HepG2 (cell line): ENCODE measurements at regions not wholly inside any gene's neighbourhood (a gene's known extent, or its start where the extent isn't known, plus 50 kb on each side); places are given as distances from the start of the nearest gene placed in this dataset.

ENCODE experiments used
- GTF3A ChIP-seq: sonication (generic); formaldehyde crosslinking; conservative IDR thresholded peaks from 2 replicates; pipeline ENCODE4 v1.4.0; 2020; ENCODE audit warnings: mild to moderate bottlenecking, missing genetic modification reagents
- HNF4A ChIP-seq: sonication (generic); formaldehyde crosslinking; IDR thresholded peaks from 2 replicates; pipeline ENCODE4 v1.4.0; 2020; ENCODE audit warnings: missing genetic modification reagents
- LCORL ChIP-seq, 2 experiments: fragments of 450-650 bp in 1 of 2; sonication (generic) in 1 of 2; formaldehyde crosslinking in 1 of 2; IDR thresholded peaks; 2 replicates each; pipeline versions ENCODE4 v1.5.0 to v1.6.1; 2017 to 2020; ENCODE audit warnings: antibody characterized with exemption in 1 of 2, missing genetic modification reagents in 1 of 2
- SKI ChIP-seq: fragments of 450-650 bp; IDR thresholded peaks from one replicate; pipeline ENCODE4 v1.6.1; 2018; ENCODE audit warnings: mild to moderate bottlenecking; ENCODE audit not compliant: partially characterized antibody
- SYNCRIP ChIP-seq: fragments of 200-400 bp; formaldehyde crosslinking; IDR thresholded peaks from 2 replicates; pipeline ENCODE4 v1.6.1; 2018; ENCODE audit warnings: mild to moderate bottlenecking, low read depth, low read length; ENCODE audit not compliant: insufficient read depth
- ZNF331 ChIP-seq: sonication (generic); formaldehyde crosslinking; IDR thresholded peaks from 2 replicates; pipeline ENCODE4 v1.4.0; 2020; ENCODE audit warnings: missing genetic modification reagents
- TF ChIP-seq, protein P1 (sequence below): sonication (generic); formaldehyde crosslinking; IDR thresholded peaks from 2 replicates; pipeline ENCODE4 v1.4.0; 2020; ENCODE audit warnings: mild to moderate bottlenecking, low read depth, missing genetic modification reagents
- TF ChIP-seq, protein P2 (sequence below): sonication (generic); formaldehyde crosslinking; IDR thresholded peaks from 2 replicates; pipeline ENCODE4 v1.4.0; 2020; ENCODE audit warnings: missing genetic modification reagents, borderline replicate concordance
- TF ChIP-seq, protein P3 (sequence below): IDR thresholded peaks from 2 replicates; pipeline ENCODE4 v1.6.1; 2016; ENCODE audit warnings: low read depth, missing genetic modification reagents, missing compliant biosample characterization
- TF ChIP-seq, protein P4 (sequence below): sonication (generic); formaldehyde crosslinking; IDR thresholded peaks from 2 replicates; pipeline ENCODE4 v1.5.0; 2020; ENCODE audit warnings: missing genetic modification reagents
- TF ChIP-seq, protein P5 (sequence below): IDR thresholded peaks from 2 replicates; pipeline ENCODE4 v1.6.1; 2012; ENCODE audit warnings: low read length, improper control_type of control experiment

DNA sequence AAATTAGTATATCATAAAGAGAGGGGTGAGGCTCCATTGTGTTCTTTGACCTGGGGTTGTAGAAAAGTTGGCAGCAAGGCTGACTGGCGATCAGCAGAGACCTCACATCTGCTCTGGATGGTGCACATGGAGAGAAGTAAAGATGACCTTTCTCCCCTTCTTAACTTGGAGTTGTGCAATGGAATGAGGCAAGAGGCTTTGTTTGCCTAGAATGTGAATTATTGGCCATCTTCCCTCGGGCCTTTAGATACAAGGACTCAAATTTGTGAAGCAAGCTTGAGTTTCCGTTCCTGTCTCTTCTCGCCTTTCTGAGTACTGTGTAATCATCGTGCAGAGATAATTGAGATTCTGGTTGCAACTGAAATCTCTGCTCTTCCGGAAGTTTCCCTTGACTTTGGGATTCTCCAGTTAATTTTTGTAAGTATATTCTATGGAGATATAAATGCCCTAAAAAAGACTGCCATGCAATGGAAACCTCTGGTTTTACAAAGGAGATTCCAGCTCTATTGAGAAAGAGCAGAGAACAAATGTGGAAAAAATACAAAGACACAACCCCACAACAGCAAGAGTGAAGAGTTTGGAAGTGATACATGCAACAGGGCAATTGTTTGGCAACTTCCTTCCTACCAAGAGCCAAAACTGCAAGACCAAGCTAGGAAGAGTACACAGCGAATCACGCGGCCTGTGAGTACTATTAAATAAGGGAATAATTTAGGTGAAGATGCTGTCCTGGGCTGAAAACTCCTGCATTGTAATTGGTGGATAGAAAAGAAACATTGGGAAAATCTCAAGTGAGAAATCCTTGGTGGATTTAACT lies 542.3 kb upstream of the NRP1 start (continued):
- TF ChIP-seq, protein P1, sequence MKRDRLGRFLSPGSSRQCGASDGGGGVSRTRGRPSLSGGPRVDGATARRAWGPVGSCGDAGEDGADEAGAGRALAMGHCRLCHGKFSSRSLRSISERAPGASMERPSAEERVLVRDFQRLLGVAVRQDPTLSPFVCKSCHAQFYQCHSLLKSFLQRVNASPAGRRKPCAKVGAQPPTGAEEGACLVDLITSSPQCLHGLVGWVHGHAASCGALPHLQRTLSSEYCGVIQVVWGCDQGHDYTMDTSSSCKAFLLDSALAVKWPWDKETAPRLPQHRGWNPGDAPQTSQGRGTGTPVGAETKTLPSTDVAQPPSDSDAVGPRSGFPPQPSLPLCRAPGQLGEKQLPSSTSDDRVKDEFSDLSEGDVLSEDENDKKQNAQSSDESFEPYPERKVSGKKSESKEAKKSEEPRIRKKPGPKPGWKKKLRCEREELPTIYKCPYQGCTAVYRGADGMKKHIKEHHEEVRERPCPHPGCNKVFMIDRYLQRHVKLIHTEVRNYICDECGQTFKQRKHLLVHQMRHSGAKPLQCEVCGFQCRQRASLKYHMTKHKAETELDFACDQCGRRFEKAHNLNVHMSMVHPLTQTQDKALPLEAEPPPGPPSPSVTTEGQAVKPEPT: no peak
- TF ChIP-seq GTF3A: no peak
- TF ChIP-seq, protein P2, sequence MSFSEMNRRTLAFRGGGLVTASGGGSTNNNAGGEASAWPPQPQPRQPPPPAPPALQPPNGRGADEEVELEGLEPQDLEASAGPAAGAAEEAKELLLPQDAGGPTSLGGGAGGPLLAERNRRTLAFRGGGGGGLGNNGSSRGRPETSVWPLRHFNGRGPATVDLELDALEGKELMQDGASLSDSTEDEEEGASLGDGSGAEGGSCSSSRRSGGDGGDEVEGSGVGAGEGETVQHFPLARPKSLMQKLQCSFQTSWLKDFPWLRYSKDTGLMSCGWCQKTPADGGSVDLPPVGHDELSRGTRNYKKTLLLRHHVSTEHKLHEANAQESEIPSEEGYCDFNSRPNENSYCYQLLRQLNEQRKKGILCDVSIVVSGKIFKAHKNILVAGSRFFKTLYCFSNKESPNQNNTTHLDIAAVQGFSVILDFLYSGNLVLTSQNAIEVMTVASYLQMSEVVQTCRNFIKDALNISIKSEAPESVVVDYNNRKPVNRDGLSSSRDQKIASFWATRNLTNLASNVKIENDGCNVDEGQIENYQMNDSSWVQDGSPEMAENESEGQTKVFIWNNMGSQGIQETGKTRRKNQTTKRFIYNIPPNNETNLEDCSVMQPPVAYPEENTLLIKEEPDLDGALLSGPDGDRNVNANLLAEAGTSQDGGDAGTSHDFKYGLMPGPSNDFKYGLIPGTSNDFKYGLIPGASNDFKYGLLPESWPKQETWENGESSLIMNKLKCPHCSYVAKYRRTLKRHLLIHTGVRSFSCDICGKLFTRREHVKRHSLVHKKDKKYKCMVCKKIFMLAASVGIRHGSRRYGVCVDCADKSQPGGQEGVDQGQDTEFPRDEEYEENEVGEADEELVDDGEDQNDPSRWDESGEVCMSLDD (CRISPR knock-in tag): no peak
- TF ChIP-seq HNF4A: peak; percentile 96
- TF ChIP-seq LCORL (IDR thresholded peaks at IDR 0.05): no peak
- TF ChIP-seq LCORL (CRISPR knock-in tag; IDR thresholded peaks at IDR 0.05): no peak
- TF ChIP-seq, protein P3, sequence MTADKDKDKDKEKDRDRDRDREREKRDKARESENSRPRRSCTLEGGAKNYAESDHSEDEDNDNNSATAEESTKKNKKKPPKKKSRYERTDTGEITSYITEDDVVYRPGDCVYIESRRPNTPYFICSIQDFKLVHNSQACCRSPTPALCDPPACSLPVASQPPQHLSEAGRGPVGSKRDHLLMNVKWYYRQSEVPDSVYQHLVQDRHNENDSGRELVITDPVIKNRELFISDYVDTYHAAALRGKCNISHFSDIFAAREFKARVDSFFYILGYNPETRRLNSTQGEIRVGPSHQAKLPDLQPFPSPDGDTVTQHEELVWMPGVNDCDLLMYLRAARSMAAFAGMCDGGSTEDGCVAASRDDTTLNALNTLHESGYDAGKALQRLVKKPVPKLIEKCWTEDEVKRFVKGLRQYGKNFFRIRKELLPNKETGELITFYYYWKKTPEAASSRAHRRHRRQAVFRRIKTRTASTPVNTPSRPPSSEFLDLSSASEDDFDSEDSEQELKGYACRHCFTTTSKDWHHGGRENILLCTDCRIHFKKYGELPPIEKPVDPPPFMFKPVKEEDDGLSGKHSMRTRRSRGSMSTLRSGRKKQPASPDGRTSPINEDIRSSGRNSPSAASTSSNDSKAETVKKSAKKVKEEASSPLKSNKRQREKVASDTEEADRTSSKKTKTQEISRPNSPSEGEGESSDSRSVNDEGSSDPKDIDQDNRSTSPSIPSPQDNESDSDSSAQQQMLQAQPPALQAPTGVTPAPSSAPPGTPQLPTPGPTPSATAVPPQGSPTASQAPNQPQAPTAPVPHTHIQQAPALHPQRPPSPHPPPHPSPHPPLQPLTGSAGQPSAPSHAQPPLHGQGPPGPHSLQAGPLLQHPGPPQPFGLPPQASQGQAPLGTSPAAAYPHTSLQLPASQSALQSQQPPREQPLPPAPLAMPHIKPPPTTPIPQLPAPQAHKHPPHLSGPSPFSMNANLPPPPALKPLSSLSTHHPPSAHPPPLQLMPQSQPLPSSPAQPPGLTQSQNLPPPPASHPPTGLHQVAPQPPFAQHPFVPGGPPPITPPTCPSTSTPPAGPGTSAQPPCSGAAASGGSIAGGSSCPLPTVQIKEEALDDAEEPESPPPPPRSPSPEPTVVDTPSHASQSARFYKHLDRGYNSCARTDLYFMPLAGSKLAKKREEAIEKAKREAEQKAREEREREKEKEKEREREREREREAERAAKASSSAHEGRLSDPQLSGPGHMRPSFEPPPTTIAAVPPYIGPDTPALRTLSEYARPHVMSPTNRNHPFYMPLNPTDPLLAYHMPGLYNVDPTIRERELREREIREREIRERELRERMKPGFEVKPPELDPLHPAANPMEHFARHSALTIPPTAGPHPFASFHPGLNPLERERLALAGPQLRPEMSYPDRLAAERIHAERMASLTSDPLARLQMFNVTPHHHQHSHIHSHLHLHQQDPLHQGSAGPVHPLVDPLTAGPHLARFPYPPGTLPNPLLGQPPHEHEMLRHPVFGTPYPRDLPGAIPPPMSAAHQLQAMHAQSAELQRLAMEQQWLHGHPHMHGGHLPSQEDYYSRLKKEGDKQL (CRISPR knock-in tag): no peak
- no peak for TF ChIP-seq SYNCRIP
- TF ChIP-seq, protein P4, sequence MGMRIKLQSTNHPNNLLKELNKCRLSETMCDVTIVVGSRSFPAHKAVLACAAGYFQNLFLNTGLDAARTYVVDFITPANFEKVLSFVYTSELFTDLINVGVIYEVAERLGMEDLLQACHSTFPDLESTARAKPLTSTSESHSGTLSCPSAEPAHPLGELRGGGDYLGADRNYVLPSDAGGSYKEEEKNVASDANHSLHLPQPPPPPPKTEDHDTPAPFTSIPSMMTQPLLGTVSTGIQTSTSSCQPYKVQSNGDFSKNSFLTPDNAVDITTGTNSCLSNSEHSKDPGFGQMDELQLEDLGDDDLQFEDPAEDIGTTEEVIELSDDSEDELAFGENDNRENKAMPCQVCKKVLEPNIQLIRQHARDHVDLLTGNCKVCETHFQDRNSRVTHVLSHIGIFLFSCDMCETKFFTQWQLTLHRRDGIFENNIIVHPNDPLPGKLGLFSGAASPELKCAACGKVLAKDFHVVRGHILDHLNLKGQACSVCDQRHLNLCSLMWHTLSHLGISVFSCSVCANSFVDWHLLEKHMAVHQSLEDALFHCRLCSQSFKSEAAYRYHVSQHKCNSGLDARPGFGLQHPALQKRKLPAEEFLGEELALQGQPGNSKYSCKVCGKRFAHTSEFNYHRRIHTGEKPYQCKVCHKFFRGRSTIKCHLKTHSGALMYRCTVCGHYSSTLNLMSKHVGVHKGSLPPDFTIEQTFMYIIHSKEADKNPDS (CRISPR knock-in tag): peak; percentile 66; the same call in 1 of the 2 replicates
- TF ChIP-seq ZNF331 (CRISPR knock-in tag): peak; percentile 72
- TF ChIP-seq SKI: no peak
- TF ChIP-seq, protein P5, sequence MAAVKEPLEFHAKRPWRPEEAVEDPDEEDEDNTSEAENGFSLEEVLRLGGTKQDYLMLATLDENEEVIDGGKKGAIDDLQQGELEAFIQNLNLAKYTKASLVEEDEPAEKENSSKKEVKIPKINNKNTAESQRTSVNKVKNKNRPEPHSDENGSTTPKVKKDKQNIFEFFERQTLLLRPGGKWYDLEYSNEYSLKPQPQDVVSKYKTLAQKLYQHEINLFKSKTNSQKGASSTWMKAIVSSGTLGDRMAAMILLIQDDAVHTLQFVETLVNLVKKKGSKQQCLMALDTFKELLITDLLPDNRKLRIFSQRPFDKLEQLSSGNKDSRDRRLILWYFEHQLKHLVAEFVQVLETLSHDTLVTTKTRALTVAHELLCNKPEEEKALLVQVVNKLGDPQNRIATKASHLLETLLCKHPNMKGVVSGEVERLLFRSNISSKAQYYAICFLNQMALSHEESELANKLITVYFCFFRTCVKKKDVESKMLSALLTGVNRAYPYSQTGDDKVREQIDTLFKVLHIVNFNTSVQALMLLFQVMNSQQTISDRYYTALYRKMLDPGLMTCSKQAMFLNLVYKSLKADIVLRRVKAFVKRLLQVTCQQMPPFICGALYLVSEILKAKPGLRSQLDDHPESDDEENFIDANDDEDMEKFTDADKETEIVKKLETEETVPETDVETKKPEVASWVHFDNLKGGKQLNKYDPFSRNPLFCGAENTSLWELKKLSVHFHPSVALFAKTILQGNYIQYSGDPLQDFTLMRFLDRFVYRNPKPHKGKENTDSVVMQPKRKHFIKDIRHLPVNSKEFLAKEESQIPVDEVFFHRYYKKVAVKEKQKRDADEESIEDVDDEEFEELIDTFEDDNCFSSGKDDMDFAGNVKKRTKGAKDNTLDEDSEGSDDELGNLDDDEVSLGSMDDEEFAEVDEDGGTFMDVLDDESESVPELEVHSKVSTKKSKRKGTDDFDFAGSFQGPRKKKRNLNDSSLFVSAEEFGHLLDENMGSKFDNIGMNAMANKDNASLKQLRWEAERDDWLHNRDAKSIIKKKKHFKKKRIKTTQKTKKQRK: no peak
